ENCODE measurements at regions not wholly inside any gene's neighbourhood (a gene's known extent, or its start where the extent isn't known, plus 50 kb on each side); places are given as distances from the start of the nearest gene placed in this dataset.

- POLR2A ChIA-PET, result no interaction called here
- no TSS peak for BruUV-seq (replicated peaks)
Measured at GRCh38 chr4:141290771-141291170, 70.1 kb downstream of the ZNF330 start.

GRCh38 chr4:141294306-141294705 is 73.6 kb downstream of the ZNF330 start:
- no TSS peak for BruUV-seq (replicated peaks)
- Histone ChIP-seq H3K4me2 (ENCODE audit: insufficient read depth, low read length) (no peak overlapping the region), H3K9me3 (replicated peaks; ENCODE audit: control insufficient read depth, insufficient read depth, low read depth, low read length) (no peaks in the 10 kb centered on the region; the same call in 1 of the 2 replicates), H3K27me3 (ENCODE audit: control insufficient read depth in 2 of 2, insufficient read depth in 2 of 2, low read length in 2 of 2) (no peaks in the 10 kb centered on the region), H3K27ac (ENCODE audit: extremely low read depth, low read depth, low read length) (no peak overlapping the region), H3K36me3 (ENCODE audit: control insufficient read depth, insufficient read depth, low read length) (no peaks in the 10 kb centered on the region), H4K20me1 (replicated peaks; ENCODE audit: control insufficient read depth, insufficient read depth, low read length) (no peaks in the 10 kb centered on the region), H3K4me1 (replicated peaks in 1 of 2; ENCODE audit: control insufficient read depth in 2 of 2, insufficient read depth in 2 of 2, low read length in 2 of 2) (no peaks in the 10 kb centered on the region), H3K9ac (ENCODE audit: insufficient read depth in 1 of 2, low read depth in 2 of 2, low read length in 2 of 2) (no peak overlapping the region), H3K79me2 (ENCODE audit: control insufficient read depth, insufficient read depth, low read length) (no peaks in the 10 kb centered on the region), H3K4me3 (no peak overlapping the region), H3K9me1 (ENCODE audit: control insufficient read depth, insufficient read depth, low read length) (no peaks in the 10 kb centered on the region), H2AFZ (ENCODE audit: low read depth, low read length) (no peak overlapping the region)
- ATAC-seq, result no peak
- intact Hi-C loops (cut with micrococcal nuclease) (loop anchor here (5.0 kb wide), 1 partner anchor 137 kb away; no protein-coding TSS in a partner anchor), in situ Hi-C loops (cut with MboI) (no loop called here)
- 3% methylated on average over 2 of the region's 2 CpGs for WGBS (ENCODE audit: insufficient coverage, low coverage, missing lambda C conversion rate)
- ChIA-PET CTCF (ENCODE audit: low intra/inter-chr PET ratio) (no interaction called here), POLR2A (no interaction called here)
- no peak for FAIRE-seq
- no peak for DNase-seq (ENCODE audit: extremely low read depth in 1 of 4, low spot score in 3 of 4)
- TF ChIP-seq GTF2F1 (IDR thresholded peaks at IDR 0.05; ENCODE audit: low read depth, low read length) (no peak), CEBPB (tag; IDR thresholded peaks at IDR 0.05) (0 out of 2 replicates have a peak, but pooled peaks have one; percentile 11)

More at GRCh38 chr4:141290771-141291170, 70.1 kb downstream of the ZNF330 start:
- CTCF ChIA-PET (ENCODE audit: low intra/inter-chr PET ratio), result no interaction called here
- Histone ChIP-seq H3K79me2 (ENCODE audit: control insufficient read depth, insufficient read depth, low read length) (no peaks in the 10 kb centered on the region), H3K27ac (ENCODE audit: extremely low read depth, low read depth, low read length) (no peak overlapping the region), H3K9me3 (replicated peaks; ENCODE audit: control insufficient read depth, insufficient read depth, low read depth, low read length) (no peaks in the 10 kb centered on the region; the same call in 1 of the 2 replicates), H3K9me1 (ENCODE audit: control insufficient read depth, insufficient read depth, low read length) (no peaks in the 10 kb centered on the region), H4K20me1 (replicated peaks; ENCODE audit: control insufficient read depth, insufficient read depth, low read length) (no peaks in the 10 kb centered on the region), H3K36me3 (ENCODE audit: control insufficient read depth, insufficient read depth, low read length) (no peaks in the 10 kb centered on the region), H3K4me2 (ENCODE audit: insufficient read depth, low read length) (no peak overlapping the region), H3K4me3 (no peak overlapping the region), H3K4me1 (replicated peaks in 1 of 2; ENCODE audit: control insufficient read depth in 2 of 2, insufficient read depth in 2 of 2, low read length in 2 of 2) (no peaks in the 10 kb centered on the region), H2AFZ (ENCODE audit: low read depth, low read length) (no peak overlapping the region), H3K9ac (ENCODE audit: insufficient read depth in 1 of 2, low read depth in 2 of 2, low read length in 2 of 2) (no peak overlapping the region), H3K27me3 (ENCODE audit: control insufficient read depth in 2 of 2, insufficient read depth in 2 of 2, low read length in 2 of 2) (no peaks in the 10 kb centered on the region)
- FAIRE-seq (no peak), DNase-seq (ENCODE audit: extremely low read depth in 1 of 4, low spot score in 3 of 4) (no peak), ATAC-seq (no peak)
- intact Hi-C loops (cut with micrococcal nuclease) (loop anchor here (5.0 kb wide), 1 partner anchor 133 kb away; no protein-coding TSS in a partner anchor), in situ Hi-C loops (cut with MboI) (no loop called here)
- TF ChIP-seq NFE2L1 (tag; IDR thresholded peaks at IDR 0.05; ENCODE audit: borderline replicate concordance, low read depth), result no peak
- TF ChIP-seq TRIM28 (IDR thresholded peaks at IDR 0.05), result peak; percentile 58; the same call in 1 of the 2 replicates
- TF ChIP-seq CBX3 (IDR thresholded peaks at IDR 0.05; ENCODE audit: borderline replicate concordance in 1 of 2, low read length in 2 of 2), result 0 out of 3 replicates have a peak, but pooled peaks of 1 of the 2 experiments have one; percentile 34
- no peak for TF ChIP-seq NCOA1 (IDR thresholded peaks at IDR 0.05; ENCODE audit: low read depth)
